ENCODE measurements at regions not wholly inside any gene's neighbourhood (a gene's known extent, or its start where the extent isn't known, plus 50 kb on each side); places are given as distances from the start of the nearest gene placed in this dataset.

GRCh38 chr1:87269921-87270320, 58.8 kb upstream of the LMO4 start:
- Histone ChIP-seq H2BK120ac (ENCODE audit: low read depth, low read length) (no peak overlapping the region), H2AK5ac (ENCODE audit: low read depth, low read length) (no peak overlapping the region), H2BK5ac (ENCODE audit: low read depth, low read length, poor library complexity, severe bottlenecking) (no peak overlapping the region), H3K56ac (ENCODE audit: extremely low read depth, insufficient read depth, low read length) (no peak overlapping the region), H3K4me1 (ENCODE audit: control insufficient read depth, insufficient read depth, low read length) (no peaks in the 10 kb centered on the region), H3K14ac (replicated peaks; ENCODE audit: low read depth, low read length) (no peak overlapping the region), H3K4me2 (ENCODE audit: low read depth, low read length) (no peak overlapping the region), H4K20me1 (ENCODE audit: insufficient read depth, low read length) (no peaks in the 10 kb centered on the region), H3K9me1 (ENCODE audit: insufficient read depth, low read length) (no peaks in the 10 kb centered on the region), H3K36me3 (ENCODE audit: control insufficient read depth, insufficient read depth, low read length) (no peaks in the 10 kb centered on the region), H2AK9ac (replicated peaks; ENCODE audit: low read depth, low read length, poor library complexity) (no peak overlapping the region), H2BK20ac (ENCODE audit: low read depth, low read length) (no peak overlapping the region), H3K4me3 (ENCODE audit: insufficient read depth, low read depth, low read length) (no peak overlapping the region), H4K5ac (ENCODE audit: low read depth, low read length) (no peak overlapping the region), H3K27ac (ENCODE audit: insufficient read depth, low read length) (no peak overlapping the region), H3K4ac (ENCODE audit: low read depth, low read length) (no peak overlapping the region), H2BK15ac (ENCODE audit: low read depth, low read length) (no peak overlapping the region), H3K23ac (ENCODE audit: low read depth, low read length) (no peak overlapping the region), H3K27me3 (ENCODE audit: control insufficient read depth, insufficient read depth, low read length) (no peaks in the 10 kb centered on the region; the same call in none of the 2 replicates), H4K8ac (ENCODE audit: low read depth in 2 of 2, low read length in 2 of 2) (no peak overlapping the region), H4K91ac (ENCODE audit: insufficient read depth, low read depth, low read length) (no peak overlapping the region), H3K18ac (ENCODE audit: low read depth, low read length) (no peak overlapping the region), H3K9ac (ENCODE audit: low read depth, low read length) (no peak overlapping the region), H2AFZ (replicated peaks; ENCODE audit: low read length, poor library complexity) (no peak overlapping the region), H3K9me3 (ENCODE audit: control insufficient read depth, insufficient read depth, low read length) (no peaks in the 10 kb centered on the region), H3K79me1 (ENCODE audit: low read depth in 1 of 2, low read length in 2 of 2) (no peaks in the 10 kb centered on the region)
- BruUV-seq (replicated peaks): no TSS peak
- WGBS, 2 experiments (ENCODE audit: extremely low coverage in 2 of 2, insufficient read length in 1 of 2): no CpG with 5 or more reads among the region's 1 CpG
- ATAC-seq (ENCODE audit: low read depth) (no peak), DNase-seq (no peak)
- CTCF ChIA-PET: no interaction called here
- POLR2A ChIA-PET (ENCODE audit: unreplicated experiment): no interaction called here
- TF ChIP-seq CHD1 (IDR thresholded peaks at IDR 0.05; ENCODE audit: low read depth, low read length): no peak
- no peak for TF ChIP-seq MXI1 (IDR thresholded peaks at IDR 0.05; ENCODE audit: borderline replicate concordance, low read depth, low read length)
- TF ChIP-seq USF2 (IDR thresholded peaks at IDR 0.05; ENCODE audit: low read depth, low read length): no peak
- no peak for TF ChIP-seq SMC3 (IDR thresholded peaks at IDR 0.05; ENCODE audit: low read depth, low read length)
- no peak for TF ChIP-seq MAZ (IDR thresholded peaks at IDR 0.05; ENCODE audit: borderline replicate concordance, low read depth, low read length)
- no peak for TF ChIP-seq FOS (IDR thresholded peaks at IDR 0.05; ENCODE audit: low read depth, low read length)
- TF ChIP-seq MAFK (IDR thresholded peaks at IDR 0.05; ENCODE audit: low read depth, low read length): no peak
- TF ChIP-seq RFX5 (IDR thresholded peaks at IDR 0.05; ENCODE audit: low read depth, low read length): no peak
- TF ChIP-seq RCOR1 (IDR thresholded peaks at IDR 0.05; ENCODE audit: insufficient replicate concordance, low read length): no peak
- TF ChIP-seq CTCF (conservative IDR thresholded peaks at IDR 0.05; ENCODE audit: low read depth, low read length): no peak
- TF ChIP-seq ELK1 (IDR thresholded peaks at IDR 0.05; ENCODE audit: borderline replicate concordance, low read depth, low read length): no peak
- in situ Hi-C loops (cut with MboI; ENCODE audit: low sequenced_read_pairs) (no loop called here), dilution Hi-C loops (cut with HindIII; ENCODE audit: low sequenced_read_pairs, unreplicated experiment) (no loop called here), intact Hi-C loops (cut with micrococcal nuclease) (no loop called here)

Measured in IMR-90 (cell line).